OCI-M1 (cell line): ENCODE measurements at regions not wholly inside any gene's neighbourhood (a gene's known extent, or its start where the extent isn't known, plus 50 kb on each side); places are given as distances from the start of the nearest gene placed in this dataset.
"Not testable (repeated sequence)": the region's sequence is repeated elsewhere in the genome, so short reads cannot be mapped to it uniquely, and the experiment has no call there.

Experiments
- DNase-seq: peaks from one replicate; lab custom pipeline; 2025; lab: John Stamatoyannopoulos, UW

DNA sequence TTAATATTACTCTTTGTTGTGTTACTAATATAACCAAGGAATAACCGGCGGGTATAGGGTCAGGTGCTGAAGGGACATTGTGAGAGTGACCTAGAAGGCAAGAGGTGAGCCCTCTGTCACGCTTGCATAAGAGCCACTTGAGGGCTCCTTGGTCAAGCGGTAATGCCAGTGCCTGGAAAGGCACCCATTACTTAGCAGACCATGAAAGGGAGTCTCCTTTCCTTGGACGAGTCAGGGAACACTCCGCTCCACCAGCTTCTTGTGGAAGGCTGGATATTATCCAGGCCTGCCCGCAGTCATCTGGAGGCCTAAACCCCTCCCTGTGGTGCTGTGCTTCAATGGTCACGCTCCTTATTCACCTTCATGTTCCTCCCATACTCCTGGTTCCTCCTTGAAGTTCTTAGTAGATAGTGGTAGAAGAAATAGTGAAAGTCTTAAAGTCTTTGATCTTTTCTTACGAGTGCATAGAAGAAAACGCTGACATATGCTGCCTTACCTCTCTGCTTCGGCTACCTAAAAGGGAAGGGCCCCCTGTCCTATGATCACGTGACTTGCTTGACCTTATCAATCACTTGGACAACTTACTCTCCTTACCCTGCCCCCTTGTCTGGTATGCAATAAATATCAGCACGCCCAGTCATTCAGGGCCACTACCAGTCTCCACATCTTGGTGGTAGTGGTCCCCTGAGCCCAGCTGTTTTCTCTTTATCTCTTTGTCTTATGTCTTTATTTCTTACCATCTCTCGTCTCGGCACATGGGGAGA is 59.6 kb upstream of the DMRTB1 start:
- not testable (repeated sequence) for DNase-seq

DNA sequence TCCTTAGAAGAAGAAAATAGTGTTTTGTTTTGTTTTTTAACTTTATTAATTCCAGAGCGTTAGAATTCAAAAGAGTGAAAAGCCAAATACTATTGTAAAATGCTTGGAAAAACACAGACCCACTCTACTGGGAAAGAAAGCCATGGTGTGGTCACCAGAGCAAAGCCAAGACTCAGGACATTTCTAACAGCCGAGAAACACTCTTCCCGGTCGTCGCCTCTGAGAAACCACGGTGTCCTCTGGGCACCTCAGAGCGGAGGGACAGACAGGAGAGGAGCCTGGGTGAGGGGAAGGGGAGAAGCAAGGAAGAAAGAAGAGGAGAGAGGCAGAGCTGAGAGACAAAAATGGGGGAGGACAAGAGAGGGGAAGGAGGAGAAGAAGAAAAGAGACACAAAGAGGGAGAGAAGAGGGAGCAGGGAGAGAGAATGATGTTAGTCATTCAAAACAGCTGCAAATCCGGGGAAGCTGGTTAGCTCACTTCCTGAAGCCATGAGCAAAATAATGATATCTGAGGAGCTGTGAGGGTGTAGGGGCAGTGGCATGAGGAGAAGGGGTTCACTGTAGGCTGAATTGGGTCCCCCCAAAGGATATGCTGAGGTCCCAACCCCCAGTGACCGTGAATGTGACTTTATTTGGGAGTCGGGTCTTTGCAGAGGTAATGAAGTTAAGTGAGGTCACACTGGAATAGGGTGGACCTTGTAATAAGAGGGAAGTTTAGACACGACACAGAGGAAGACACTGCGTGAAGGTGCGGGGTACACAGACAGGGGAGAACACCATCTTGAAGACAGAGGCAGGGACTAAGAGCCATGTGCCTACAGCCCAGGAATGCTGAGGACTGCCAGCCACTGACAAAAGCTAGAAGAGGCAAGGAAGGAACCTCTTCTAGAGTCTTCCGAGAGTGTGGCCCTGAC is 58.2 kb upstream of the DMRTB1 start:
- DNase-seq, result no peak

DNA sequence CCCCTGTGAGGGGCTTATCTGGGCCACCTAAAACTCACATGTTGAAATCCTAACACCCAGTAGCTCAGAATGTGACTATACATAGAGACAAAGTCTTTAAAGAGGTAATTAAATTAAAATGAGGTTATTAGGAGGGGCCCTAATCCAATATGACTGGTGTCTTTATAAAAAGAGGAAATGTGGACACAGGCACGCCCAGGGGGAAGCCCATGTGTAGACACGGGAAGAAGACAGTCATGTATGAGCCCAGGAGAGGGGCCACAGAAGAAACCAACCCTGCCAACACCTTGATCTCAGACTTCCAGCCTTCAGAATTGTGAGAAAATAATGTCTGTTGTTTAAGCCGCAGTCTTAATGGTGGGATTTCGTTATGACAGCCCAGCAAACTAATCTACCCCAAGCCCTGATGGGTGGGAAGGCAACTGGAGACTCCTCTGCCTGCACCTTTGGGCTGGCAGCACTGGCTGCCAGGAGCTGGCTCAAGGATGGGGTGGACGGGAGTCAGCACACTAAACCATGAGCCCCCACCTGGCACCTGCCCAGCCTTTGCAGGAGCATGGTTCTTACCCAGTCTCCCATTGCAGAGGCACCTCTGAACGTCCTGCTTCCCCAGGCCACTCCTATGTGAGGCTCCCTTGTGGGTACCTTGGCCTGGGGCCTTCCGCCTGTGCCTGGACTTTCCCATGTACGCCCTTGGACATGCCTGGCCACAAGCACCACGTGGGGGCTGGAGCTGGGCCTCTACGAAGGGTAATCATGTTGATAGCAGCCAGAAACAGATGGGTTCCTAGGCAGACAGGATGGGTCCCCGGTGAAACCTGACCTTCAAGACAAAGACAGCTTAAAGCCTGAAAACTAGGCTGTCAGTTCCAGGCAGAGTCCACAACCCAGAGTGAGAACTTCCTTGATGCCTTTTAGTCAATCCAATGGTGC is 57.1 kb upstream of the DMRTB1 start:
- DNase-seq, result no peak

DNA sequence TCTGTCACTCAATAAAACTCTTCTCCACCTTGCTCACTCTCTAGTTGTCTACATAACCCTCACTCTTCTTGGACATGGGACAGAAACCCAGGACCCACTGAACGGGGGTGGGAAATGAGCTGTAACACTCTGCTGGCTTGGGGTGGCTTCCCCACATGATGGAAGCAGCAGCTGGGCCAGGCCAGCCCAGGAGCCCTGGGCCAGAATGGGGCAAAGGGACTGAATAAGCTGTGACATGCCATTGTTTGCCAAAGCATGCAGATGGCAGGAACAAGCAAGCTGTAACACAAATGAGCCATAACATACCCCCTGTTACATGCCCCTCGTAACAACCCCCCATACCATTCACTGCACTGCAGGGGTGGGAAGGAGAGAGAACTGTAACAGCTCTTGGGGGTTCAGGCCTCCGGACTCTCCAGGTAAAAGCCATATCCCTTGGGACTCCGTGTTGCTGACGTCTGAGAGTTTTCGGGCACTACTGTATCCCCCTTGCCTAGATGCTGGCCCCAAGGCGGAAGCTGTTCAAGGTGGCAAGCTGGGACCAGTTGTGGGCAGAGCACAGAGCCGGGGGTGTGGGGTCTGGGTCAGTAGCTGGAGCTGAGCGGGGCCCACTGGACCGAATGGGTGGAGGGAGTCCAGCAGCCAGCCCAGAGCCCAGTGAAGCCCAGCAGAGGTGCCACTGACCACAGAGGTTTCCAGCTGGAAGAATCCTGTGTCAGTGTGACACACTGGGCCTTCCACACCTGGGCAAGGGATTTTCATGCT is 56.1 kb upstream of the DMRTB1 start:
- DNase-seq, result no peak

DNA sequence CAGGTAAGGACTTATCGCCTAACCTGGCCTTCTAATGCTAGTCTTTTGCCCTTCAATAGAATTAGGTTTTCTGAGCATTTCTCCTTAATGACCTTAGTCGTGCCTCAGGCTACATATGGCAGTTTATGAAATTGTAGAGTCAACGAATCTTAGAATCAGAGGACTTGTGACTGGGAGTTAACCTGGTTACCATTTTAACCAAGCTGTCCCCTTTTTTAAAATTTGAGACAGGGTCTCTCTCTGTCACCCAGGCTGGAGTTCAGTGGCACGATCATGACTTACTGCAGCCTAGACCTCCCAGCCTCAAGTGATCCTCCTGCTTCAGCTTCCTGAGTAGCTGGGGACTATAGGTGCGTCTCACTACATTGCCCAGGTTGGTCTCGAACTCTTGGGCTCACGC is 53.5 kb upstream of the DMRTB1 start:
- no peak for DNase-seq

DNA sequence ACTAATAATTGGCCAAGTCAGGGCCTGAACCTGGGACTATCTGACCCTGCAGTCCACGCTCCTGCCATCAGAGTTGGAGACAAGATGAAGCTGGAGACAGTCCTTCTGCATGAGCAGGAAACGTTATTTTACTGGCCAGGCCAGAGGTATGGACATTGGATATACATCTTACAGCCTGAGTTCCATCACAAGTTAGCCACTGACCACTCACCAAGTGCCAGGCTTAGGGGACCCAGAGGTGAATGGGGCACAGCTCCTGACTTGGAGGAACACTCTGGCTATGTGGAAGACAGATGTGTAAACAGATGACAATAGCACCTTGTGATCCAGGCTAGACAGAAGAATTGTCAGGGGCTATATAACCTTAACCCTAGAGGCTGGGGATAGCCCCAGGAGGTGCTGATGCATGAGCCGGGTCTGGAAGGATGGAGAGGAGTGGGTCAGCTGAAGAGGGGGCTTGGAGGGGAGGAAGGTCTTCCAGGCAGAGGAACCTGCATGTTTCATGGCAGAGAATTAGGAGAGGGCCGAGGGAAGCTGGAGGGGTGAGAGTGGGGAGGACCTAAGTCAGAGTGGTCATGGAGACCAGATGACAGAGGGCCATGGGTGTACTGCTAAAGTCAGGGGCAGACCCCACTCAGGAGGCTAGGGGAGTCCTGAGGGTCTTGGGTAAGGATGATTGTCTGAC is 52.5 kb upstream of the DMRTB1 start:
- no peak for DNase-seq

DNA sequence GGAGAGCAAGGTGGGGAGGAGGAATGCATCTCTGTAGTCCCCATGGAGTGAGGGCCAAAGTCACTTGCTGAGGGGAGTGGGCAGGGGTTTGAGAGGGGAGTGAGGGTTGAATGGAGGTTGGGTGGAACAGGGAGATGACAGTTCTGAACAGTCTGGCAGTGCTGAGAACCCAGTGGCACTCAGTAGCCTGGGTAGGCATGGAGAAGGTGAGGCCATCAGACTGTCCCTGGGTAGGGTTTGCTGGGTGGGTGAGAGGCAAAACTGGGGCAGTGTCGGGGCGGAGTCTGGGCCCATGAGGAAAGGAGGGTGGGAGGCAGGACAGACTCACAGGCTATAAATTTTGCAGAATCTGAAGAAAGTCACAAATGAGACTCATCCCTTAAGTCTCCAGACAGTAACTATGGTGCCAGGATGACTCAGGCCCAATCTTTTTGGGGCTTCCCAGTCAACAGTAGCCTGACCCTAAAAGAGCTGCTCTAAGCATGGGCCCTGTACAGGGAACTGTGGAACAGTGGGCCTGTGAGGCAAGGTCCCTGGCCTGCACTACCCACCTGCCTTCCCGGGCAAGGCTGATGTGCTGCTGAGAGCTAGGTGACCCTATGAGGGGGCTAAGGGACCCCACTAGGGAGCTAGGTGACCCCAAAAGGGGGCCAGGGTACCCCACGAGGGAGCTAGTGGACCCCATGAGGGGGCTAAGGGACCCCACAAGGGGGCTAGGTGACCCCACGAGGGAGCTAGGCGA is 51.0 kb upstream of the DMRTB1 start:
- DNase-seq, result no peak

DNA sequence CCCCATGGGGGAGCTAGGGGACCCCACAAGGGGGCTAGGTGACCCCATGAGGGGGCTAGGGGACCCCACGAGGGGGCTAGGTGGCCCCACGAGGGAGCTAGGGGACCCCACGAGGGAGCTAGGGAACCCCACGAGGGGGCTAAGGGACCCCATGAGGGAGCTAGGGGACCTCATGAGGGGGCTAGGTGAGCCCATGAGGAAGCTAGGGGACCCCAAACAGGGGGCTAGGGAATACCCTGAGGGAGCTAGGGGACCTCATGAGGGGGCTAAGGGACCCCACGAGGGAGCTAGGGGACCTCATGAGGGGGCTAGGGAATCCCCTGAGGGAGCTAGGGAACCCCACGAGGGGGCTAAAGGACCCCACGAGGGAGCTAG is 50.5 kb upstream of the DMRTB1 start:
- no peak for DNase-seq

DNA sequence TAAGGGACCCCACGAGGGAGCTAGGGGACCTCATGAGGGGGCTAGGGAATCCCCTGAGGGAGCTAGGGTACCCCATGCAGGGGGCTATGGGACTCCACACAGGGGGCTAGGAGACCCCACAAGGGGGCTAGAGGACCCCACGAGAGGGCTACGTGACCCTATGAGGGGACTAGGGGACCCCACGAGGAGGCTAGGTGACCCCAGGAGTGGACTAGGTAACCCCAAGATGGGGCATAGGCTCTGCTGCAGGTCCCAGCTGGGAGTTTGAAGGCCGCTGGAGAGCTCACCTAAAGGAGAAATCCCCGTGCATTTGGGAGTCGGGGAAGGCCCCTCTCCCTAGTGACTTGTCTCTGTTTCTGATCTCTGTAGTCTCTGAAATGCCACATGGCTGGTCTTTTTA is 50.0 kb upstream of the DMRTB1 start:
- no peak for DNase-seq
